CD4-positive, alpha-beta T cell treated with Interleukin-12 subunit alpha and Interleukin-12 subunit beta, for 1 hour (primary cell): ENCODE measurements at regions not wholly inside any gene's neighbourhood (a gene's known extent, or its start where the extent isn't known, plus 50 kb on each side); places are given as distances from the start of the nearest gene placed in this dataset.

Experiments
- DNase-seq: peaks from one replicate; pipeline ENCODE4 v3.0.0-alpha.2; 2020

GRCh38 chr9:16099732-16100536 lies 547.1 kb downstream of the CCDC171 start:
- no peak for DNase-seq

DNA sequence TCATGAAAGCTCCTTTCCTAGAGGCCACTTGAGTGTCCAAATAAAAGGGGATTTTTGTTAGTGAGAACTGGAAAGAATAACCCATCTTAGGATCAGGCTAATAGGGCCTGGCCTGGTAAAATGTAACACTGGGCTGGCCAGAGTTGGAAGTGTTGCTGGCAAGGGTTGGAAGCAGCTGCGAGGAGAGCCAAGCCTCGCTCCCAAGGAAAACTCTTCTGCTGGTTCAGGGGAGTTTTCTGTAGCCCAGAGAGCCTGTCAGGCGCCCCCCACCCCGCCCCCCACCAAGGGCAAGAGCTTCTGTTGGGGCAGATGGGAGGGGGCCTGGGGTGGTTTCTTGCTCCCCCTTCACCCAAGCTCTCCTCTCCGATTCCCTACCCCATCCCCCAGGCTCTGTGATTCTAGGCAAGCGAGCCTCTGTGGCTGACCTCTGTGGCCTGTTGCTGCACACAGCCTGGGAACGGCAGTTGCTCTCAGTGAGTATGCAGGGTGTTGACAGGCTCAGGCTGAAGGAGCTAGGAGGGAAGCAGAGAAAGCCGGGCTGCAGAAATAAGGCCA lies 547.8 kb downstream of the CCDC171 start:
- no peak for DNase-seq

DNA sequence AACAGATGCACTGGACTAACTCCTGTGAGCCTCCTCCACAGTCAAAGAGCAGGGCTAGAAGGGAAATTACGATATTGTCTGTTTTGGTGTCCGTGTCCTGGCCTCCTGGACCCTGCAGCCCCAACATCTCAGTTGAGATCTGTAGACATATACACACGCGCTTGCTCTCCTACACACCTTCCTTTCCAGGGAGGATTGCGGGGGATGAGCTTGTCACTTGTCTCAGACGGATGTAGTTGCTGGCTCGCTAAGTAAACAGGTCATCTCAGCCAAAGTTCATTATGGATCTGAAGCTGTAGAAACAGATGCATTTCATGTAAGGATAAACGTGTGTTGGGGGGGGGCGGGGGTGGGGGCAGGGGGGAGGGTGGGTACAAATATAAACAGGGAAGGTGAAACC lies 549.3 kb downstream of the CCDC171 start:
- no peak for DNase-seq

DNA sequence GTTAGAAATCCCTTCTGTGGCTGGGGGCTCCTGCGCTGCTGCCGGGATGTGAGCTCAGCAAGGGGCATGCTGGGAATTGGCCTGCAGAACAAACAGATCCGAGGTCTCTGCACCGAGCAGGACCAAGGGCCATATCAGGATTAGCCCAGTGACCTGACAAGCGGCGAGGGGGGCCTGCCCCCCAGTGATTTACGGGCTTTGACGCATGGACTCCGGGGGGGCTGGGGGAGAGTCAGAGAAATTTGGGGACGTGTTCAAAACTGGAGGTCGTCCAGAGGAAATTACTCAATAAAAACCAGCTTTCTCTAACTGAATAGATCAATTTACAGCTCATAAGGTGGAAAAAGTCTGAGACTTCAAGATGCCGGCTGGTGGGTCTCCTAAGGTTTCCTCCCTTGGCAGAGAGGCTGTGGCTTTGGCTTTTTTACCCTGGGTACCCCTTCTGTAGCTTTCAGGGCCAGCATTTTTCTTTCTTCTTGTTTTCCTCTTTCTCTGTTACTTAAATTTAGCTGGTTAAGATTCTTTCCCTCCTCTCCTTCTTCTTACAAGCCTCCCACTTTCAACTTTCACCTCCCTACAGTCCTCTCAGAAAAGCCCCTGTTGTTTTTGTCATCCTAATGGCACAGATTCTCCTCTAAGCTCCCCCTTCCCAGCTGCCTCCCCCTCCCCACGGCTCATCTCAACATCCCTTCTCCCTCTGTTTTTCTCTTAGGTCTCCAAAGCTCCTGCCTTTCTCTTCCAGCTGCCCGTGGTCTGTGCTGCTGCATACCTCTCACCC lies 551.0 kb downstream of the CCDC171 start:
- no peak for DNase-seq

DNA sequence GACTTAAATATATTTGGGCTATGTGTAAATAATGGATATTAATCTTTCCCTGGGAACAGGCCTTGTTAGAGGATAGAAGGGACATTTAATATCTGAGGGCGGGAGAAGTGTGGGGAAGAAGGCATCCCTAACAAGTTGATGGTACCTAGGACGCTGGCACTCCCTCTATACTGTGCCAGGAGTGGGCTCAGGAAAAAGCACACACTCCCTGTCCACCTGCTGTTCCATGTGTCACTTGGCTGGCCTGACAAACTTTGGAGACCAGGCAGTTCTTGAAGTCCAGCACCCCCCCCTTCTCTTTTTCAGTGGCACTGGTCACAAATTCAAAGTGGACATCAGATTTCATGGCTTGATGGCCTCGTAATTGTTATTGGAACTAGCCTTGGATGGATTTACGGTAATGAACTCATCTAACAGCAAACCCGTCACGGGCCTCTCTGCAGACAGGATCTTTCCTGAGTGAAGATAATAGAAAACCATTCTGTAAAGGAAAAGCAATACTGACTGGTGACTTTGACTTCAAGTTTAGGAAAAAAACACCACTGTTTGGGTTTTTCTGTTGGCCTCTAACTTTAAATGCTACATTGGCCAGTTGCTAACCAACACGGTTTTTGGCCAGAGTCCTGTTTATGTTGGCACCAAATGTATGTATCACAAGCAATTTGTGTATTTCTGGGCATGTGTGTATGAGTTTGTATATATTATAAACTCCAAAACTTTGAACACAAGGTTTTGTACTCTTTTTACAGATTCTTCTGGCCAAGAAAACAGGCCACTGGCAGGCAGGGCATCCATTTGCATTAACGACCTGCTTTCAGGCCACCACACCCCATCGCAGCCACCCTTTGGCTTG lies 552.6 kb downstream of the CCDC171 start:
- no peak for DNase-seq

DNA sequence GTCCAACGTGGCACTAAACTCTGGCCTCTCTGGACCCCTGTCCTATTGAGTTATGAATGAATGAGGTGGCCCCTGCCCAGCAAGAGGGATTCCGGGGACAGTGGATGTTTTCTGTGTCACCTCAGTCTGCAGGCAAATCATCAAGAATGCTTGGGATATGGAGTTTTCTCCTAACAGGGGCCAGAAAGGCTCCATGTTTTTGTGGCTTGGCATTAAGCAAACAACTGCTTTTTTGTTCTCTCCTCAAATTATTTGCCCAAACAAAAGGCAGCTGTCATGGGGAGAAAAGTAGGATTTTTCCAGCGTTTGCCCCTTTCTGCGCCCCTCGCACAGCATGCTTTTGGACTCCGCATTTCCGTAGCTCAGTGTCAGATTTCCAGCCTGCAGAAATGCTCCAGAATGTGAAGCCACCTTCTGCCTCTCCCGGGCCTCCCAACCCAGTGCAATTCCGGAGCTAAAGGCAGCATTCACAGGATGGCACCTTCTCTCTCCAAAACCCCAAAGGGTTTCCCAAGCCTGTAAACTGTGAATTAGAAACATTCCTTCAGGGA lies 553.3 kb downstream of the CCDC171 start:
- DNase-seq = no peak

GRCh38 chr9:16112116-16112515 lies 559.3 kb downstream of the CCDC171 start:
- no peak for DNase-seq

GRCh38 chr9:16115994-16116393 lies 563.2 kb downstream of the CCDC171 start:
- no peak for DNase-seq

DNA sequence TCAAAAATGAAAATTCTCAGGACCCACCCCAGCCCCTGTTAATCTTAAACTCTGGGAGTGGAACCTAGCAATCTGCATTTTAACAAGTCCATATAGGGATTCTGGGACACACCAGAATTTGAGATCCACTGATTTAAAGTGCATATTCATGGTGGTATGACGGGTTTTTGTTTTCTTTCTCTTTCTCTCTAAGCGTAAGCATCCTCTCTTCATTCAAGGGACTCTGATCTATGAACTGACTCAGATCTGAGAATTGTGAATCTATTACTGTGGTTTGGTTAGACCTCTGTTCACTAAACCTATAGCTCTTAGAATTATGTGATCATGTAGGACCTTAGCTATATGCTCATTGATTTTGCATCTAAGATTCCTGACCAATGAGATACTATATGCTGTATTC lies 565.2 kb downstream of the CCDC171 start:
- no peak for DNase-seq

- no peak for DNase-seq
These were observed 566.7 kb downstream of the CCDC171 start for GRCh38 chr9:16119261-16120230.

- DNase-seq = no peak
These were observed 567.4 kb downstream of the CCDC171 start for GRCh38 chr9:16120231-16120641.

- no peak for DNase-seq
These were observed 567.9 kb downstream of the CCDC171 start for GRCh38 chr9:16120727-16121126.

- DNase-seq = no peak
These were observed 568.3 kb downstream of the CCDC171 start for GRCh38 chr9:16121168-16121567.

GRCh38 chr9:16121601-16122286 lies 568.9 kb downstream of the CCDC171 start:
- no peak for DNase-seq

DNA sequence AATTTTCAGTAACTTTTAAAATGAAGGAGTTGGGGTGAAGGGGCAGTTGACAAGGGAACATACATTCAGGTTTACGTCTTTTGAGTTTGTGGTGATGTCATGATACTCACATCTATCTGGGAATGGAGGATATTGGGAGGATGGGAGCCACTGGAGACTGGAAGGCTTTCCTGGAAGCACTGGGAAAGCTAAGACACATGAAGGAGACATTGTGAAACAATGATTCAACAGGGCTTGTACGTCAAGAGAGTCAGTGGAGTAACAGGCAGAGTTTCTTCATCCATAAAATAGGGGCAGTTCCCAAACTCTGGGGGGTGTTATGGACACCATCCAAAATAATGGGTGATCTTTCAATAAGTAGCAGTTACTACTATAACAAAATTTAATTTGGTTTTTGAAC lies 572.8 kb downstream of the CCDC171 start:
- DNase-seq = no peak

DNA sequence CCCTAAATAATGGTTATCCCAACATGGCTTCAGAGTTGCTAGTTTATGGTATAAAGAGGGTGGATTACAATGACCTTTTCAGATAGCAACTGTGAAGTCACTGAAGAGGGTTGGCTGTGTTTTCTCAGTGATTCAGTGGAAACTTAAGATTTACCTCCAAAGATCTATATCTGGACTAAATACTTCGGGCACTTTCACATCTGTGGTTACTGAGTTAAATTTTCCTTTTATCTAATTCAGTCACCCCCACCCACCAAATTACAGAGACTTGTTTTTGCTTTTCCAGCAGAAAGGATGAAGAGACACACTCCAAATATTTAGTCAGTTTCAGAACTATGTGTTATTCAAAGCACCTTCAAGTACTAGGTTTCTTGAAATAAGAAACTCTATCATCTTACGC lies 573.2 kb downstream of the CCDC171 start:
- DNase-seq = no peak

DNA sequence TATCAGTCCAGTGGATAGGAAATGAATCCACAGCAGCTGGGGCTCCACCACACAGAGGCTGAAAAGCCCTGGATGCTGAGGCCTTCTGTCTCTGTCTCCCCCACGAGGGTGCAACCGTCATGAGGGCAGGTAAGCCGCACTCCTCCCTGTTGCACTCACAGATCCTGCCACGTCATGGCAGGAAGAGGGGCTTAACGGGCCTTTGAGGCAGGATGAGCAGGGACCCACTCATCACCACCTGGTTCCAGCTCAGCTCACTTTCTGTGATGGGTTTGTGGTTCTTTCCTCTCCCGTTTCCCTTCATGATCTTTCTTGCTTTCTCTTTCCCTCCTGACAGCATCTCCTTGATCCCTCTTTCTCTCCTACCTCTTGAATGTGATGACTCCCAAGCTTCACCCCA lies 575.2 kb downstream of the CCDC171 start:
- no peak for DNase-seq

- DNase-seq = no peak
These were observed 578.4 kb downstream of the CCDC171 start for GRCh38 chr9:16131264-16131663.

DNA sequence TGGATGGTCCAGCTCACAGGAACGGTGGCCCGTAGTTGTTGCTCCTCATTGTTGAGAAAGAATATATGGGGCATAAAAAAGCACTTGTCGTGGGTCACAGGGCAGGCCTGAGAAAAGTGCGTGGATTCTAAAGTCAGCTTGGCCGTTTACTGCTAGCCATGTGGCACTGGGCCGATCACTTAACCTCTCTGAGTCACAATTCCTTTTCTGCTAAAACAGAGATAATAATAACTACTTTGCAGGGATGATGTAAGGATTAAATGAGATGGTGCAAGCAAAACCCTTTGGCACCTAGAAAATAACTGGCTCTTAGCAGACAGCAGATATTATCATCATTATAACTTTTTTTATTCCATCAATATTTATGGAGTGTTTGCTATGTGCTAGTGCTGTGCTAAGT lies 579.7 kb downstream of the CCDC171 start:
- no peak for DNase-seq

- no peak for DNase-seq
These were observed 580.2 kb downstream of the CCDC171 start for GRCh38 chr9:16133032-16133431.
